ENCODE measurements at regions not wholly inside any gene's neighbourhood (a gene's known extent, or its start where the extent isn't known, plus 50 kb on each side); places are given as distances from the start of the nearest gene placed in this dataset.

GRCh38 chr4:19982556-19982955 is 269.1 kb upstream of the SLIT2 start:
- 82 to 85% methylated on average over 3 of the region's 3 CpGs for WGBS, 2 donors
- intact Hi-C loops (cut with DNase I) = no loop called here
- no peak for TF ChIP-seq POLR2A (IDR thresholded peaks at IDR 0.05)
- TF ChIP-seq POLR2AphosphoS5 (IDR thresholded peaks at IDR 0.05) = no peak
- no peak for TF ChIP-seq CTCF (IDR thresholded peaks at IDR 0.05)
- no peak for TF ChIP-seq EP300 (IDR thresholded peaks at IDR 0.05)
- H3K4me3 ChIP-seq = no peak overlapping the region
- no peak overlapping the region for H3K27ac ChIP-seq
- DNase-seq = no peak
- H3K27me3 ChIP-seq = no peaks in the 10 kb centered on the region
- no peaks in the 10 kb centered on the region for H3K36me3 ChIP-seq
- no peaks in the 10 kb centered on the region for H3K4me1 ChIP-seq
- H3K9me3 ChIP-seq = peaks cover 0 to 10% (median 4%) of the 10 kb centered on the region in 4 donors

GRCh38 chr4:19971829-19972228 is 279.9 kb upstream of the SLIT2 start:
- whole genome bisulfite sequencing, 2 donors = 52 to 63% methylated on average over 1 of the region's 1 CpG
- intact Hi-C loops (cut with DNase I) = no loop called here

GRCh38 chr4:19969492-19969891 is 282.2 kb upstream of the SLIT2 start:
- Histone ChIP-seq H3K9me3 (no peaks in the 10 kb centered on the region), H3K36me3 (no peaks in the 10 kb centered on the region), H3K27me3 (no peaks in the 10 kb centered on the region), H3K4me1 (no peaks in the 10 kb centered on the region), H3K4me3 (no peak overlapping the region), H3K27ac (no peak overlapping the region)
- no peak for DNase-seq
- WGBS, 2 donors = 73 to 77% methylated on average over 2 of the region's 2 CpGs
- intact Hi-C loops (cut with DNase I) = no loop called here
- no peak for TF ChIP-seq POLR2AphosphoS5 (IDR thresholded peaks at IDR 0.05)
- TF ChIP-seq CTCF (IDR thresholded peaks at IDR 0.05) = no peak
- TF ChIP-seq POLR2A (IDR thresholded peaks at IDR 0.05) = no peak
- no peak for TF ChIP-seq EP300 (IDR thresholded peaks at IDR 0.05)

More at GRCh38 chr4:19971829-19972228, 279.9 kb upstream of the SLIT2 start:
- H3K27ac ChIP-seq = no peak overlapping the region
- H3K27me3 ChIP-seq = no peaks in the 10 kb centered on the region
- H3K36me3 ChIP-seq = no peaks in the 10 kb centered on the region
- H3K4me3 ChIP-seq = no peak overlapping the region
- TF ChIP-seq POLR2A (IDR thresholded peaks at IDR 0.05) (no peak), EP300 (IDR thresholded peaks at IDR 0.05) (no peak), CTCF (IDR thresholded peaks at IDR 0.05) (no peak), POLR2AphosphoS5 (IDR thresholded peaks at IDR 0.05) (no peak)
- no peak for DNase-seq
- no peaks in the 10 kb centered on the region for H3K9me3 ChIP-seq
- H3K4me1 ChIP-seq = no peaks in the 10 kb centered on the region

GRCh38 chr4:19961091-19961490 is 290.6 kb upstream of the SLIT2 start:
- no peaks in the 10 kb centered on the region for H3K4me1 ChIP-seq
- 59 to 90% methylated on average over 1 of the region's 1 CpG for WGBS, 2 donors
- no peak for DNase-seq
- no peaks in the 10 kb centered on the region for H3K27me3 ChIP-seq
- TF ChIP-seq EP300 (IDR thresholded peaks at IDR 0.05) (no peak), POLR2AphosphoS5 (IDR thresholded peaks at IDR 0.05) (no peak), CTCF (IDR thresholded peaks at IDR 0.05) (no peak), POLR2A (IDR thresholded peaks at IDR 0.05) (no peak)
- no peak overlapping the region for H3K27ac ChIP-seq
- intact Hi-C loops (cut with DNase I) = no loop called here
- no peaks in the 10 kb centered on the region for H3K36me3 ChIP-seq
- H3K9me3 ChIP-seq = no peaks in the 10 kb centered on the region
- H3K4me3 ChIP-seq = no peak overlapping the region

- DNase-seq = no peak
- Histone ChIP-seq H3K4me3 (no peak overlapping the region), H3K9me3 (no peaks in the 10 kb centered on the region), H3K27ac (no peak overlapping the region), H3K27me3 (no peaks in the 10 kb centered on the region), H3K36me3 (no peaks in the 10 kb centered on the region), H3K4me1 (no peaks in the 10 kb centered on the region)
- TF ChIP-seq CTCF (IDR thresholded peaks at IDR 0.05) = no peak
- TF ChIP-seq EP300 (IDR thresholded peaks at IDR 0.05) = no peak
- TF ChIP-seq POLR2AphosphoS5 (IDR thresholded peaks at IDR 0.05) = no peak
- TF ChIP-seq POLR2A (IDR thresholded peaks at IDR 0.05) = no peak
- intact Hi-C loops (cut with DNase I) = no loop called here
- 75 to 82% methylated on average over 2 of the region's 2 CpGs for WGBS, 2 donors
These were observed 292.9 kb upstream of the SLIT2 start for GRCh38 chr4:19958848-19959247.

Measured in sigmoid colon (tissue), 6 donors.